ENCODE measurements at regions not wholly inside any gene's neighbourhood (a gene's known extent, or its start where the extent isn't known, plus 50 kb on each side); places are given as distances from the start of the nearest gene placed in this dataset.
"Not testable (repeated sequence)": the region's sequence is repeated elsewhere in the genome, so short reads cannot be mapped to it uniquely, and the experiment has no call there.

GRCh38 chr4:138334346-138335016 is 92.3 kb upstream of the SLC7A11 start:
- Mint-ChIP-seq H3K36me3 (ENCODE audit: unreplicated experiment) (no peaks in the 10 kb centered on the region), H3K4me1 (ENCODE audit: low read depth, unreplicated experiment) (no peaks in the 10 kb centered on the region), H3K4me3 (ENCODE audit: unreplicated experiment) (no peak overlapping the region), H3K9me3 (ENCODE audit: unreplicated experiment) (no peaks in the 10 kb centered on the region), H3K27ac (ENCODE audit: unreplicated experiment) (no peak overlapping the region), H3K27me3 (ENCODE audit: unreplicated experiment) (no peaks in the 10 kb centered on the region)
- no peak for TF ChIP-seq CTCF (IDR thresholded peaks at IDR 0.05; ENCODE audit: partially characterized antibody, unreplicated experiment)
- DNase-seq = no peak

GRCh38 chr4:138332415-138332814 is 90.3 kb upstream of the SLC7A11 start:
- not testable (repeated sequence) for DNase-seq; H3K4me1 Mint-ChIP-seq (ENCODE audit: low read depth, unreplicated experiment); H3K9me3 Mint-ChIP-seq (ENCODE audit: unreplicated experiment); H3K4me3 Mint-ChIP-seq (ENCODE audit: unreplicated experiment); H3K27ac Mint-ChIP-seq (ENCODE audit: unreplicated experiment); H3K36me3 Mint-ChIP-seq (ENCODE audit: unreplicated experiment); H3K27me3 Mint-ChIP-seq (ENCODE audit: unreplicated experiment)

GRCh38 chr4:138330531-138330930 is 88.4 kb upstream of the SLC7A11 start:
- Mint-ChIP-seq H3K9me3 (ENCODE audit: unreplicated experiment) (no peaks in the 10 kb centered on the region), H3K36me3 (ENCODE audit: unreplicated experiment) (no peaks in the 10 kb centered on the region), H3K4me3 (ENCODE audit: unreplicated experiment) (no peak overlapping the region), H3K4me1 (ENCODE audit: low read depth, unreplicated experiment) (no peaks in the 10 kb centered on the region), H3K27me3 (ENCODE audit: unreplicated experiment) (no peaks in the 10 kb centered on the region), H3K27ac (ENCODE audit: unreplicated experiment) (no peak overlapping the region)
- no peak for TF ChIP-seq CTCF (IDR thresholded peaks at IDR 0.05; ENCODE audit: partially characterized antibody, unreplicated experiment)
- DNase-seq = no peak

GRCh38 chr4:138329506-138330070 is 87.4 kb upstream of the SLC7A11 start:
- DNase-seq = no peak
- TF ChIP-seq CTCF (IDR thresholded peaks at IDR 0.05; ENCODE audit: partially characterized antibody, unreplicated experiment) = no peak
- H3K4me3 Mint-ChIP-seq (ENCODE audit: unreplicated experiment) = no peak overlapping the region
- H3K27me3 Mint-ChIP-seq (ENCODE audit: unreplicated experiment) = no peaks in the 10 kb centered on the region
- H3K9me3 Mint-ChIP-seq (ENCODE audit: unreplicated experiment) = no peaks in the 10 kb centered on the region
- H3K4me1 Mint-ChIP-seq (ENCODE audit: low read depth, unreplicated experiment) = no peaks in the 10 kb centered on the region
- no peak overlapping the region for H3K27ac Mint-ChIP-seq (ENCODE audit: unreplicated experiment)
- H3K36me3 Mint-ChIP-seq (ENCODE audit: unreplicated experiment) = no peaks in the 10 kb centered on the region

- TF ChIP-seq CTCF (IDR thresholded peaks at IDR 0.05; ENCODE audit: partially characterized antibody, unreplicated experiment) = no peak
- Mint-ChIP-seq H3K27ac (ENCODE audit: unreplicated experiment) (no peak overlapping the region), H3K27me3 (ENCODE audit: unreplicated experiment) (no peaks in the 10 kb centered on the region), H3K4me3 (ENCODE audit: unreplicated experiment) (no peak overlapping the region), H3K9me3 (ENCODE audit: unreplicated experiment) (no peaks in the 10 kb centered on the region), H3K4me1 (ENCODE audit: low read depth, unreplicated experiment) (no peaks in the 10 kb centered on the region), H3K36me3 (ENCODE audit: unreplicated experiment) (no peaks in the 10 kb centered on the region)
- DNase-seq = no peak
Measured at GRCh38 chr4:138327338-138327737, 85.2 kb upstream of the SLC7A11 start.
